Tibial nerve (tissue), 4 donors: ENCODE measurements at regions not wholly inside any gene's neighbourhood (a gene's known extent, or its start where the extent isn't known, plus 50 kb on each side); places are given as distances from the start of the nearest gene placed in this dataset.

Experiments
- DNase-seq, 2 donors: peaks; one replicate each; pipeline ENCODE4 v3.0.0-alpha.2; 2019; ENCODE audit warnings: low spot score in 2 of 2
- H3K27ac ChIP-seq, 4 donors: fragments of 200-600 bp; sonication (generic) in 3 of 4; one replicate each; pipeline ENCODE4 v1.5.1; 2017 to 2019; ENCODE audit warnings: mild to moderate bottlenecking in 1 of 4
- H3K27me3 ChIP-seq, 2 donors: fragments of 200-600 bp; sonication (generic) in 1 of 2; one replicate each; pipeline versions ENCODE4 v1.5.1 to v1.6.0; 2017 to 2019
- H3K36me3 ChIP-seq, 3 donors: fragments of 200-600 bp; sonication (generic); one replicate each; pipeline ENCODE4 v1.5.1; 2018 to 2019
- H3K4me1 ChIP-seq, 4 donors: fragments of 200-600 bp; sonication (generic) in 3 of 4; one replicate each; pipeline ENCODE4 v1.5.1; 2017 to 2019
- H3K4me3 ChIP-seq, 4 donors: fragments of 200-600 bp; sonication (generic) in 3 of 4; one replicate each; pipeline ENCODE4 v1.5.1; 2017 to 2019; ENCODE audit warnings: mild to moderate bottlenecking in 1 of 4, moderate library complexity in 1 of 4
- H3K9me3 ChIP-seq, 4 donors: fragments of 200-600 bp; sonication (generic) in 3 of 4; one replicate each; pipeline ENCODE4 v1.5.1; 2017 to 2019
- CTCF ChIP-seq, 5 experiments: fragments of 200-600 bp in 3 of 5; fragments of 450-650 bp in 2 of 5; sonication (generic) in 3 of 5; IDR thresholded peaks; one replicate each; pipeline ENCODE4 v1.5.1; 2016 to 2019; ENCODE audit warnings: antibody characterized with exemption in 5 of 5, mild to moderate bottlenecking in 3 of 5, moderate library complexity in 2 of 5
- EP300 ChIP-seq, 2 donors: sonication (generic); formaldehyde crosslinking; IDR thresholded peaks; one replicate each; pipeline ENCODE4 v1.6.1; 2017; ENCODE audit warnings: antibody characterized with exemption in 2 of 2, mild to moderate bottlenecking in 1 of 2
- POLR2A ChIP-seq, 2 donors: fragments of 450-650 bp; IDR thresholded peaks; one replicate each; pipeline ENCODE4 v1.6.1; 2017; ENCODE audit warnings: antibody characterized with exemption in 2 of 2, mild to moderate bottlenecking in 2 of 2, moderate library complexity in 2 of 2
- WGBS, 2 donors: methylation state at CpG; one replicate each; pipeline ENCODE4 v1.1.5; 2018; 5-methylcytosine and 5-hydroxymethylcytosine counted together

- Histone ChIP-seq H3K4me1 (no peaks in the 10 kb centered on the region), H3K9me3 (peaks cover 0 to 17% (median 0%) of the 10 kb centered on the region in 4 donors), H3K4me3 (no peak overlapping the region), H3K27me3 (no peaks in the 10 kb centered on the region), H3K27ac (no peak overlapping the region), H3K36me3 (no peaks in the 10 kb centered on the region)
- no peak for DNase-seq
- TF ChIP-seq POLR2A (IDR thresholded peaks at IDR 0.05) (no peak), CTCF (IDR thresholded peaks at IDR 0.05) (peak; percentile 15 to 41 (median 28))
- WGBS, 2 donors = 0 to 1% methylated on average over 2 of the region's 2 CpGs
Measured at GRCh38 chr14:45426685-45427282, 173.8 kb upstream of the MIS18BP1 start.

- no peak overlapping the region for H3K4me3 ChIP-seq
- DNase-seq = no peak
- TF ChIP-seq POLR2A (IDR thresholded peaks at IDR 0.05) (no peak), EP300 (IDR thresholded peaks at IDR 0.05) (no peak), CTCF (IDR thresholded peaks at IDR 0.05) (no peak)
- H3K9me3 ChIP-seq = no peaks in the 10 kb centered on the region
- 51 to 57% methylated on average over 2 of the region's 2 CpGs for WGBS, 2 donors
- H3K27me3 ChIP-seq = no peaks in the 10 kb centered on the region
- H3K4me1 ChIP-seq = no peaks in the 10 kb centered on the region
- H3K27ac ChIP-seq = no peak overlapping the region
- H3K36me3 ChIP-seq = no peaks in the 10 kb centered on the region
Measured at GRCh38 chr14:45406942-45407341, 153.9 kb upstream of the MIS18BP1 start.

GRCh38 chr14:45400950-45401640 lies 148.1 kb upstream of the MIS18BP1 start:
- 31 to 42% methylated on average over 4 of the region's 4 CpGs for WGBS, 2 donors
- H3K9me3 ChIP-seq = peaks cover 0 to 13% (median 0%) of the 10 kb centered on the region in 4 donors

GRCh38 chr14:45400509-45400908 lies 147.5 kb upstream of the MIS18BP1 start:
- no peak for TF ChIP-seq POLR2A (IDR thresholded peaks at IDR 0.05)
- TF ChIP-seq CTCF (IDR thresholded peaks at IDR 0.05) = no peak
- TF ChIP-seq EP300 (IDR thresholded peaks at IDR 0.05) = no peak
- DNase-seq = no peak
- no peaks in the 10 kb centered on the region for H3K4me1 ChIP-seq
- WGBS, 2 donors = 45 to 54% methylated on average over 1 of the region's 1 CpG
- peaks cover 0 to 13% (median 0%) of the 10 kb centered on the region in 4 donors for H3K9me3 ChIP-seq
- H3K4me3 ChIP-seq = no peak overlapping the region
- H3K36me3 ChIP-seq = no peaks in the 10 kb centered on the region
- no peak overlapping the region for H3K27ac ChIP-seq
- H3K27me3 ChIP-seq = no peaks in the 10 kb centered on the region

More at GRCh38 chr14:45400950-45401640, 148.1 kb upstream of the MIS18BP1 start:
- H3K4me1 ChIP-seq = no peaks in the 10 kb centered on the region
- no peaks in the 10 kb centered on the region for H3K27me3 ChIP-seq
- no peak overlapping the region for H3K4me3 ChIP-seq
- no peaks in the 10 kb centered on the region for H3K36me3 ChIP-seq
- H3K27ac ChIP-seq = no peak overlapping the region
- TF ChIP-seq EP300 (IDR thresholded peaks at IDR 0.05) (no peak), CTCF (IDR thresholded peaks at IDR 0.05) (no peak), POLR2A (IDR thresholded peaks at IDR 0.05) (no peak)
- DNase-seq = no peak

- no peak for DNase-seq
- Histone ChIP-seq H3K27ac (no peak overlapping the region), H3K36me3 (no peaks in the 10 kb centered on the region), H3K4me1 (no peaks in the 10 kb centered on the region), H3K4me3 (no peak overlapping the region), H3K9me3 (peaks cover 0 to 16% (median 0%) of the 10 kb centered on the region in 4 donors), H3K27me3 (no peaks in the 10 kb centered on the region)
- no peak for TF ChIP-seq CTCF (IDR thresholded peaks at IDR 0.05)
- no peak for TF ChIP-seq EP300 (IDR thresholded peaks at IDR 0.05)
- no peak for TF ChIP-seq POLR2A (IDR thresholded peaks at IDR 0.05)
- WGBS, 2 donors = 60 to 91% methylated on average over 2 of the region's 2 CpGs
Measured at GRCh38 chr14:45381091-45381490, 128.1 kb upstream of the MIS18BP1 start.
